ENCODE measurements at regions not wholly inside any gene's neighbourhood (a gene's known extent, or its start where the extent isn't known, plus 50 kb on each side); places are given as distances from the start of the nearest gene placed in this dataset. TPM values are rescaled to one million over a fixed set of nuclear protein-coding genes. Genes with fewer than 3 reads are reported as not detected.
A peak's percentile ranks its signal among the peaks of the same experiment; 100 is the strongest.

GRCh38 chr3:168156479-168156878, 60.8 kb upstream of the GOLIM4 start:
- no peak for DNase-seq
- no peaks in the 10 kb centered on the region for H4K20me1 ChIP-seq (ENCODE audit: insufficient read depth)
- no peaks in the 10 kb centered on the region for H3K79me2 ChIP-seq (ENCODE audit: insufficient read depth)
- no peak overlapping the region for H3K27ac ChIP-seq
- no peak overlapping the region for H3K4me3 ChIP-seq
- H3F3A ChIP-seq (ENCODE audit: insufficient read depth): no peaks in the 10 kb centered on the region
- H3K4me1 ChIP-seq (ENCODE audit: insufficient read depth): 0 out of 2 replicates have a peak, but pooled peaks cover 2% of the 10 kb centered on the region
- H3K4me2 ChIP-seq (ENCODE audit: unreplicated experiment): no peak overlapping the region
- WGBS, 2 experiments (ENCODE audit: low coverage in 1 of 2, low lambda C conversion rate in 2 of 2, missing lambda C conversion rate in 2 of 2): 87 to 91% methylated on average over 6 of the region's 6 CpGs
- no peaks in the 10 kb centered on the region for H3K27me3 ChIP-seq (replicated peaks; ENCODE audit: insufficient read depth)
- in situ Hi-C loops (cut with MboI): loop anchor here (10.0 kb wide), 1 partner anchor 102 kb away; no protein-coding TSS in a partner anchor
- H3K9me2 ChIP-seq (ENCODE audit: insufficient read depth): no peaks in the 10 kb centered on the region
- no peaks in the 10 kb centered on the region for H3K9me3 ChIP-seq (ENCODE audit: low read depth)
- no peak overlapping the region for H3K9ac ChIP-seq
- no peak overlapping the region for H2AFZ ChIP-seq
- H3K36me3 ChIP-seq (ENCODE audit: low read depth): no peaks in the 10 kb centered on the region
- TF ChIP-seq EZH2phosphoT487 (IDR thresholded peaks at IDR 0.05; ENCODE audit: insufficient read depth, low read depth) (no peak), EZH2 (IDR thresholded peaks at IDR 0.05; ENCODE audit: insufficient read depth, poor library complexity, severe bottlenecking) (no peak)

- Histone ChIP-seq H3K9me3 (ENCODE audit: low read depth) (no peaks in the 10 kb centered on the region), H3K9me2 (ENCODE audit: insufficient read depth) (no peaks in the 10 kb centered on the region), H3F3A (ENCODE audit: insufficient read depth) (no peaks in the 10 kb centered on the region), H3K9ac (no peak overlapping the region), H3K27me3 (replicated peaks; ENCODE audit: insufficient read depth) (no peaks in the 10 kb centered on the region), H3K4me2 (ENCODE audit: unreplicated experiment) (no peak overlapping the region), H3K79me2 (ENCODE audit: insufficient read depth) (no peaks in the 10 kb centered on the region), H3K4me3 (no peak overlapping the region), H3K27ac (no peak overlapping the region), H2AFZ (no peak overlapping the region), H3K36me3 (ENCODE audit: low read depth) (no peaks in the 10 kb centered on the region), H3K4me1 (ENCODE audit: insufficient read depth) (no peaks in the 10 kb centered on the region), H4K20me1 (ENCODE audit: insufficient read depth) (no peaks in the 10 kb centered on the region)
- TF ChIP-seq EZH2phosphoT487 (IDR thresholded peaks at IDR 0.05; ENCODE audit: insufficient read depth, low read depth) (no peak), EZH2 (IDR thresholded peaks at IDR 0.05; ENCODE audit: insufficient read depth, poor library complexity, severe bottlenecking) (no peak)
- DNase-seq: no peak
- in situ Hi-C loops (cut with MboI): loop anchor here (10.0 kb wide), 1 partner anchor 101 kb away; no protein-coding TSS in a partner anchor
Measured at GRCh38 chr3:168155303-168155702, 59.6 kb upstream of the GOLIM4 start.

DNA sequence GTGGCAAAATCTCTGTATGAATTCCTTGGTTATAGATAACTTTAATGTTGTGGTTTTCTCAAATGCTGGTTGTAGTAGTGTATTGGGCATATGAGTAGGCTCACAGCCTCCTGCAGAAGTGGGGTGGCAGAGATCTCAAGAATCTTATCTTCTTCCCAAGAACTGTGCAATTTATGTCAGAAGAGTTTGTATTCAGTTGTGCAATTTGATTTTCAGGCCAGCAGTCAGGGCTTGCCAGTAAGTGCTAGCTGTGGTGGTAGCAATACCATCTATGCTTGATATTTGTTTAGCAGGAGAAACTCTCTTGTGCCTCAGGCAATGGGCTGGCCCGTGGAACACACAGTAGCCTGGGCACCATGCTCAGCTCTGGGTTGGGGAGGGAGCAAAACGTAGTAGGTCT, 58.4 kb upstream of the GOLIM4 start:
- H3K4me3 ChIP-seq: no peak overlapping the region
- no peaks in the 10 kb centered on the region for H3K27me3 ChIP-seq (replicated peaks; ENCODE audit: insufficient read depth)
- H3K27ac ChIP-seq: no peak overlapping the region
- no peaks in the 10 kb centered on the region for H3K9me2 ChIP-seq (ENCODE audit: insufficient read depth)
- no peaks in the 10 kb centered on the region for H3K36me3 ChIP-seq (ENCODE audit: low read depth)
- no peaks in the 10 kb centered on the region for H3K9me3 ChIP-seq (ENCODE audit: low read depth)
- H3K79me2 ChIP-seq (ENCODE audit: insufficient read depth): no peaks in the 10 kb centered on the region
- no peak for TF ChIP-seq EZH2 (IDR thresholded peaks at IDR 0.05; ENCODE audit: insufficient read depth, poor library complexity, severe bottlenecking)
- TF ChIP-seq EZH2phosphoT487 (IDR thresholded peaks at IDR 0.05; ENCODE audit: insufficient read depth, low read depth): no peak
- H3K9ac ChIP-seq: no peak overlapping the region
- no peak overlapping the region for H2AFZ ChIP-seq
- in situ Hi-C loops (cut with MboI): loop anchor here (10.0 kb wide), 1 partner anchor 99 kb away; no protein-coding TSS in a partner anchor
- WGBS, 2 experiments (ENCODE audit: low coverage in 1 of 2, low lambda C conversion rate in 2 of 2, missing lambda C conversion rate in 2 of 2): 21 to 30% methylated on average over 2 of the region's 2 CpGs
- H4K20me1 ChIP-seq (ENCODE audit: insufficient read depth): no peaks in the 10 kb centered on the region
- no peak for DNase-seq
- no peak overlapping the region for H3K4me2 ChIP-seq (ENCODE audit: unreplicated experiment)
- H3F3A ChIP-seq (ENCODE audit: insufficient read depth): no peaks in the 10 kb centered on the region
- H3K4me1 ChIP-seq (ENCODE audit: insufficient read depth): no peaks in the 10 kb centered on the region

GRCh38 chr3:168152149-168152548, 56.4 kb upstream of the GOLIM4 start:
- Histone ChIP-seq H4K20me1 (ENCODE audit: insufficient read depth) (no peaks in the 10 kb centered on the region), H3K27ac (no peak overlapping the region), H3K4me3 (no peak overlapping the region), H3K27me3 (replicated peaks; ENCODE audit: insufficient read depth) (no peaks in the 10 kb centered on the region), H3K9me3 (ENCODE audit: low read depth) (no peaks in the 10 kb centered on the region), H3F3A (ENCODE audit: insufficient read depth) (no peaks in the 10 kb centered on the region), H3K4me2 (ENCODE audit: unreplicated experiment) (no peak overlapping the region), H3K9me2 (ENCODE audit: insufficient read depth) (no peaks in the 10 kb centered on the region), H3K36me3 (ENCODE audit: low read depth) (no peaks in the 10 kb centered on the region), H3K79me2 (ENCODE audit: insufficient read depth) (no peaks in the 10 kb centered on the region), H3K4me1 (ENCODE audit: insufficient read depth) (no peaks in the 10 kb centered on the region), H3K9ac (no peak overlapping the region), H2AFZ (no peak overlapping the region)
- 90 to 93% methylated on average over 1 of the region's 1 CpG for WGBS, 2 experiments (ENCODE audit: low coverage in 1 of 2, low lambda C conversion rate in 2 of 2, missing lambda C conversion rate in 2 of 2)
- TF ChIP-seq EZH2 (IDR thresholded peaks at IDR 0.05; ENCODE audit: insufficient read depth, poor library complexity, severe bottlenecking) (no peak), EZH2phosphoT487 (IDR thresholded peaks at IDR 0.05; ENCODE audit: insufficient read depth, low read depth) (no peak)
- DNase-seq: no peak
- in situ Hi-C loops (cut with MboI): loop anchor here (10.0 kb wide), 1 partner anchor 97 kb away; no protein-coding TSS in a partner anchor

MicroRNA genes in the stretch of these regions (microRNA counts, 767-probe panel; counts per million panel counts)
- 447 counts per million, percentile 86 among the panel's probes with 10 or more counts for microRNA hsa-miR-551b-3p

Small RNA genes lying in the stretch of these regions (microRNA-seq; reads per million reads assigned to microRNA genes)
- not detected for gene MIR551B (ENCODE audit: borderline number of aligned reads)

Small RNA genes lying in the stretch of these regions (small RNA-seq; reads per million reads assigned to genes)
- gene MIR551B (ENCODE audit: low read depth, low replicate concordance): not detected
- 1.5 reads per million, percentile 58 among the genes with 10 or more reads in this experiment for gene RNU2-20P (ENCODE audit: low read depth, low replicate concordance)

Data from GM23248 (cell line).